ENCODE measurements at regions not wholly inside any gene's neighbourhood (a gene's known extent, or its start where the extent isn't known, plus 50 kb on each side); places are given as distances from the start of the nearest gene placed in this dataset.

DNA sequence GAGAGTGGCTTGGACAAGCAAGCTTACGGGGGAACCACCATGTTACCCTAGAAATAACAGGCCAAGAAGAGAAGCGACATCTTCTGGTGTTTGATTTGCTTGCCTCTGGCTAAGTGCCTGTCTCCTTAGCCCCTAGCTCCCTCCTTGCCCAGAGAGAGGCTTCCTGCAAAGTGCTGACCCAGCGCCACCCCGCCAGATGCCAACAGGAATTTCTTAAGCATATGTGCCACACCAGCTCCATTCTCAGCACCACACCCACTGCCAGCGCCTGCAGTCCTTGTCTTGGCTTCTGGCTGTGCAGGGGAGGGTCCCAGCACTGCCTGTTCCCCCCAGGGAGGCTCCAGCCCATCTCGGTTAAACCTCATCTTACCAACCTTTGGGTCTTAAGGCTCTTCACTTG lies 74.2 kb upstream of the NCOR2 start:
- no peak overlapping the region for H3K4me3 ChIP-seq (ENCODE audit: low read depth, low read length)
- TF ChIP-seq CTCF (IDR thresholded peaks at IDR 0.05; ENCODE audit: insufficient read depth, low read depth, low read length, missing control alignments): no peak
- DNase-seq (ENCODE audit: low read depth): no peak

- no peak overlapping the region for H3K4me3 ChIP-seq (ENCODE audit: low read depth, low read length)
- TF ChIP-seq CTCF (IDR thresholded peaks at IDR 0.05; ENCODE audit: insufficient read depth, low read depth, low read length, missing control alignments): no peak
- DNase-seq (ENCODE audit: low read depth): no peak
Measured at GRCh38 chr12:124640056-124640455, 72.6 kb upstream of the NCOR2 start.

DNA sequence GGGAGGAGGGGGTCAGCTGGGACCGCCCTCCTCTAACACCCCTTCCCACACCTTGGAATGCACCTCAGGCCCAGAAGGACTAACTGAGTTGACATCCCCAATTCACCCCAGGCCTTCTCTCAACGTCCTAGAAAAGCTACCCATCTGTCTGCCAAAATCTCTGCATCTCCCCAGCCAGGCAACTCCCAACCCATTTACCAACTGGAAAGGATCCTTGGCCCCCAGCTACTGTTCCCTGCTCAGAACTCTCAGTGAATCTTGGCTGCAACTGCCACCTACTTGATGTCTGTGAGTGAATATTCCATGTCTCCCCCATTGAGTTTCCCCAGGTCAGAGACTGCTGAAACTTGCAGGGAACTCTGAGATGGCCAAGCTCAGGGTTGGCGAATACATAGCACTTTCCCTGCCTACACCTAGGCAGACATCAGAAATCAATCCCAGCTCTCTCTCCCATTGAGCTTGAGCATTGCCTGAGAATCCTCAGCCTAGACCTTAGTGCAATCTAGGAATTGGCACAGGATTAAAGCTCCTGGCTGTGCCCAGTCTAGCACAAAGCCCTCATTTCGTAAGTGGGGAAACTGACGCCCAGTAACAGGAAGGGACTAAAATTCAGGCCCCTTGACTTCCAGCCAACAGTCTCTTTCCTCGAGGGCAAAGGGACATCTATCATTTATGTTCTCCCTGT lies 71.9 kb upstream of the NCOR2 start:
- H3K4me3 ChIP-seq (ENCODE audit: low read depth, low read length): no peak overlapping the region
- TF ChIP-seq CTCF (IDR thresholded peaks at IDR 0.05; ENCODE audit: insufficient read depth, low read depth, low read length, missing control alignments): no peak
- DNase-seq (ENCODE audit: low read depth): no peak

- TF ChIP-seq CTCF (IDR thresholded peaks at IDR 0.05; ENCODE audit: insufficient read depth, low read depth, low read length, missing control alignments): no peak
- no peak overlapping the region for H3K4me3 ChIP-seq (ENCODE audit: low read depth, low read length)
- DNase-seq (ENCODE audit: low read depth): no peak
Measured at GRCh38 chr12:124637581-124637981, 70.2 kb upstream of the NCOR2 start.

- DNase-seq (ENCODE audit: low read depth): no peak
- TF ChIP-seq CTCF (IDR thresholded peaks at IDR 0.05; ENCODE audit: insufficient read depth, low read depth, low read length, missing control alignments): no peak
- no peak overlapping the region for H3K4me3 ChIP-seq (ENCODE audit: low read depth, low read length)
Measured at GRCh38 chr12:124637163-124637562, 69.8 kb upstream of the NCOR2 start.

GRCh38 chr12:124636138-124636978 lies 68.9 kb upstream of the NCOR2 start:
- DNase-seq (ENCODE audit: low read depth): peak; percentile 28
- no peak overlapping the region for H3K4me3 ChIP-seq (ENCODE audit: low read depth, low read length)
- no peak for TF ChIP-seq CTCF (IDR thresholded peaks at IDR 0.05; ENCODE audit: insufficient read depth, low read depth, low read length, missing control alignments)
